ENCODE measurements at regions not wholly inside any gene's neighbourhood (a gene's known extent, or its start where the extent isn't known, plus 50 kb on each side); places are given as distances from the start of the nearest gene placed in this dataset.

DNA sequence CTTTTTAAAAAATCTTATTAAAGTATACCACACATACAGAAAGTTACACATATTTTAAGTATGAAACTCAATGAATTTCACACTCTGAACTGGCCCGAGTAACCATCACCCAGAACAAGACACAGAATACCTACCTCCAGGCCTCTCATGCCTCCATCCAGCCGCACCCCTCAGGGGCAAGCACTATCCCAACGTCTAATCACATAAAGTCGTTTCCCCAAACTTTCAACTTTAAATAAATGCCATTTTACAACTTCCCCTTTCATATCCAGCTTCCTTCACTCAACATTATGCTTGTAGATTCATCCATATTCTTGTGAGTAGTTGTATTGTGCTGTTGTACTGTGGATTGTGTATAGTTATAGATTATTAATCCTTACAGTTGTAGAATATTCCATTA lies 539.1 kb downstream of the CD83 start:
- no peak for TF ChIP-seq TAF1 (IDR thresholded peaks at IDR 0.05; ENCODE audit: borderline replicate concordance, insufficient read depth, low read length)
- TF ChIP-seq, protein P1, sequence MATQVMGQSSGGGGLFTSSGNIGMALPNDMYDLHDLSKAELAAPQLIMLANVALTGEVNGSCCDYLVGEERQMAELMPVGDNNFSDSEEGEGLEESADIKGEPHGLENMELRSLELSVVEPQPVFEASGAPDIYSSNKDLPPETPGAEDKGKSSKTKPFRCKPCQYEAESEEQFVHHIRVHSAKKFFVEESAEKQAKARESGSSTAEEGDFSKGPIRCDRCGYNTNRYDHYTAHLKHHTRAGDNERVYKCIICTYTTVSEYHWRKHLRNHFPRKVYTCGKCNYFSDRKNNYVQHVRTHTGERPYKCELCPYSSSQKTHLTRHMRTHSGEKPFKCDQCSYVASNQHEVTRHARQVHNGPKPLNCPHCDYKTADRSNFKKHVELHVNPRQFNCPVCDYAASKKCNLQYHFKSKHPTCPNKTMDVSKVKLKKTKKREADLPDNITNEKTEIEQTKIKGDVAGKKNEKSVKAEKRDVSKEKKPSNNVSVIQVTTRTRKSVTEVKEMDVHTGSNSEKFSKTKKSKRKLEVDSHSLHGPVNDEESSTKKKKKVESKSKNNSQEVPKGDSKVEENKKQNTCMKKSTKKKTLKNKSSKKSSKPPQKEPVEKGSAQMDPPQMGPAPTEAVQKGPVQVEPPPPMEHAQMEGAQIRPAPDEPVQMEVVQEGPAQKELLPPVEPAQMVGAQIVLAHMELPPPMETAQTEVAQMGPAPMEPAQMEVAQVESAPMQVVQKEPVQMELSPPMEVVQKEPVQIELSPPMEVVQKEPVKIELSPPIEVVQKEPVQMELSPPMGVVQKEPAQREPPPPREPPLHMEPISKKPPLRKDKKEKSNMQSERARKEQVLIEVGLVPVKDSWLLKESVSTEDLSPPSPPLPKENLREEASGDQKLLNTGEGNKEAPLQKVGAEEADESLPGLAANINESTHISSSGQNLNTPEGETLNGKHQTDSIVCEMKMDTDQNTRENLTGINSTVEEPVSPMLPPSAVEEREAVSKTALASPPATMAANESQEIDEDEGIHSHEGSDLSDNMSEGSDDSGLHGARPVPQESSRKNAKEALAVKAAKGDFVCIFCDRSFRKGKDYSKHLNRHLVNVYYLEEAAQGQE (IDR thresholded peaks at IDR 0.05; ENCODE audit: insufficient read depth in 1 of 2, low read depth in 2 of 2, low read length in 2 of 2): no peak
- no peak for TF ChIP-seq FOXP2 (optimal IDR thresholded peaks at IDR 0.05; ENCODE audit: borderline replicate concordance, extremely low read depth, extremely low read length, insufficient read depth)
